HCT116 (cell line): ENCODE measurements at regions not wholly inside any gene's neighbourhood (a gene's known extent, or its start where the extent isn't known, plus 50 kb on each side); places are given as distances from the start of the nearest gene placed in this dataset.

Experiments used
- ATAC-seq: fragments of 200-7000 bp; cut with Tn5 transposase; 2 replicates; pipeline ENCODE4 v1.9.1; 2020; ENCODE audit warnings: mild to moderate bottlenecking, moderate library complexity
- BruUV-seq: library from RNA; stranded (reverse); fragments of 400-500 nt; replicated peaks from 2 replicates; lab custom pipeline; 2021; lab: Mats Ljungman, UMichigan
- CTCF ChIA-PET: fragments of 300-600 bp; sonication (Branson Sonifier 250); formaldehyde crosslinking; loops from one replicate; lab custom pipeline; 2021; ENCODE audit warnings: antibody characterized with exemption; lab: Charles Lee
- POLR2A ChIA-PET: fragments of 300-600, 350-600 bp; sonication (Branson Sonifier 250); formaldehyde crosslinking; loops from one replicate; lab custom pipeline; 2021; ENCODE audit warnings: antibody characterized with exemption; lab: Charles Lee
- RAD21 ChIA-PET, 2 experiments: fragments of 300-600 bp; sonication (Branson Sonifier 250); formaldehyde crosslinking; loops; one replicate each; lab custom pipeline; 2023; ENCODE audit warnings: low total read pairs in 2 of 2; ENCODE audit not compliant: uncharacterized antibody in 2 of 2, unreplicated experiment in 2 of 2, low non-redundant PET in 1 of 2; lab: Charles Lee
- DNase-seq: peaks from one replicate; pipeline ENCODE4 v3.0.0-alpha.2; 2010; ENCODE audit warnings: low read depth, low spot score
- H2AFZ ChIP-seq: fragments of 200-600 bp; shearing (Covaris generic), sonication (generic); 2 replicates; pipeline ENCODE4 v1.6.1; 2017; ENCODE audit warnings: low read depth, mixed run types, mixed read lengths, antibody characterized with exemption, low read length; ENCODE audit not compliant: poor library complexity, severe bottlenecking
- H3K27ac ChIP-seq: 2 replicates; pipeline ENCODE4 v1.5.1; 2012; ENCODE audit warnings: low read depth, low read length
- H3K27me3 ChIP-seq: fragments of 200-600 bp; sonication (generic); 2 replicates; pipeline ENCODE4 v1.6.1; 2016; ENCODE audit warnings: mixed run types, low read length, mixed read lengths; ENCODE audit not compliant: insufficient read depth
- H3K36me3 ChIP-seq, 2 experiments: fragments of 200-500 bp in 1 of 2; fragments of 200-600 bp in 1 of 2; sonication (Bioruptor generic) in 1 of 2; sonication (generic) in 1 of 2; 2 replicates each; pipeline versions ENCODE4 v1.5.1 to v1.6.1; 2014 to 2016; ENCODE audit warnings: low read length in 2 of 2, inconsistent platforms in 1 of 2, mixed read lengths in 1 of 2, mixed run types in 1 of 2; ENCODE audit not compliant: insufficient read depth in 2 of 2, control insufficient read depth in 1 of 2
- H3K4me1 ChIP-seq, 2 experiments: fragments of 200-600 bp in 1 of 2; sonication (generic) in 1 of 2; 2 replicates each; pipeline versions ENCODE4 v1.5.1 to v1.6.1; 2012 to 2017; ENCODE audit warnings: low read length in 2 of 2, inconsistent platforms in 1 of 2, mild to moderate bottlenecking in 1 of 2, mixed read lengths in 1 of 2, mixed run types in 1 of 2, moderate library complexity in 1 of 2; ENCODE audit not compliant: insufficient read depth in 2 of 2, control insufficient read depth in 1 of 2
- H3K4me2 ChIP-seq: fragments of 200-600 bp; sonication (generic); 2 replicates; pipeline ENCODE4 v1.6.1; 2017; ENCODE audit warnings: mixed run types, low read length, mixed read lengths
- H3K4me3 ChIP-seq, 2 experiments: fragments of 200-600 bp in 1 of 2; sonication (generic) in 1 of 2; replicated peaks in 1 of 2; 2 replicates each; pipeline ENCODE4 v1.5.1; 2011 to 2016; ENCODE audit warnings: low read length in 2 of 2, control low read depth in 1 of 2, low read depth in 1 of 2, mild to moderate bottlenecking in 1 of 2, mixed read lengths in 1 of 2, mixed run types in 1 of 2
- H3K79me2 ChIP-seq: fragments of 200-600 bp; sonication (generic); 2 replicates; pipeline ENCODE4 v1.6.1; 2017; ENCODE audit warnings: mild to moderate bottlenecking, mixed run types, low read length, moderate library complexity, mixed read lengths; ENCODE audit not compliant: insufficient read depth
- H3K9ac ChIP-seq: fragments of 200-600 bp; sonication (generic); 2 replicates; pipeline ENCODE4 v1.6.1; 2016; ENCODE audit warnings: low read length, mixed read lengths
- H3K9me2 ChIP-seq: fragments of 200-600 bp; sonication (generic), shearing (Covaris generic); 2 replicates; pipeline ENCODE4 v1.6.1; 2017; ENCODE audit warnings: mixed run types, mild to moderate bottlenecking, moderate library complexity; ENCODE audit not compliant: insufficient read depth
- H3K9me3 ChIP-seq, 2 experiments: fragments of 200-500 bp in 1 of 2; fragments of 200-600 bp in 1 of 2; sonication (Bioruptor generic) in 1 of 2; sonication (generic) in 1 of 2; 2 replicates each; pipeline ENCODE4 v1.6.1; 2014 to 2017; ENCODE audit warnings: low read length in 2 of 2, mixed read lengths in 2 of 2, inconsistent platforms in 1 of 2, low read depth in 1 of 2, mild to moderate bottlenecking in 1 of 2, mixed run types in 1 of 2, moderate library complexity in 1 of 2; ENCODE audit not compliant: control insufficient read depth in 1 of 2, insufficient read depth in 1 of 2
- H4K20me1 ChIP-seq: fragments of 200-600 bp; sonication (generic), shearing (Covaris generic); 2 replicates; pipeline ENCODE4 v1.6.1; 2017; ENCODE audit warnings: mixed run types, mild to moderate bottlenecking, moderate library complexity; ENCODE audit not compliant: insufficient read depth
- CBX3 ChIP-seq: IDR thresholded peaks from 2 replicates; pipeline ENCODE4 v1.6.1; 2012; ENCODE audit warnings: low read depth
- EGR1 ChIP-seq: IDR thresholded peaks from 2 replicates; pipeline ENCODE4 v1.6.1; 2012; ENCODE audit warnings: low read depth
- ELF1 ChIP-seq: IDR thresholded peaks from 2 replicates; pipeline ENCODE4 v1.6.1; 2012; ENCODE audit warnings: low read depth, borderline replicate concordance
- EZH2 ChIP-seq: fragments of 200-600 bp; sonication (generic); IDR thresholded peaks from 2 replicates; pipeline ENCODE4 v1.6.1; 2017; ENCODE audit warnings: antibody characterized with exemption, mixed run types
- EZH2phosphoT487 ChIP-seq: fragments of 200-600 bp; IDR thresholded peaks from 2 replicates; pipeline ENCODE4 v1.6.1; 2018; ENCODE audit warnings: antibody characterized with exemption, borderline replicate concordance
- FOSL1 ChIP-seq: IDR thresholded peaks from 2 replicates; pipeline ENCODE4 v1.6.1; 2012; ENCODE audit warnings: low read depth
- JUND ChIP-seq: IDR thresholded peaks from 2 replicates; pipeline ENCODE4 v1.6.1; 2012
- POLR2A ChIP-seq: IDR thresholded peaks from 2 replicates; pipeline ENCODE4 v1.7.0; 2011; ENCODE audit warnings: borderline replicate concordance; ENCODE audit not compliant: insufficient read depth, insufficient read length; ENCODE audit errors: extremely low read depth
- SP1 ChIP-seq: IDR thresholded peaks from 2 replicates; pipeline ENCODE4 v1.6.1; 2012; ENCODE audit warnings: low read depth
- SRF ChIP-seq: IDR thresholded peaks from 2 replicates; pipeline ENCODE4 v1.6.1; 2012; ENCODE audit warnings: low read depth
- TCF7L2 ChIP-seq: IDR thresholded peaks from 2 replicates; pipeline ENCODE4 v1.7.0; 2011; ENCODE audit warnings: borderline replicate concordance, inconsistent platforms; ENCODE audit not compliant: insufficient read depth, insufficient read length; ENCODE audit errors: extremely low read depth
- ZNF274 ChIP-seq: fragments of 200-500 bp; sonication (Bioruptor generic); IDR thresholded peaks from 2 replicates; pipeline ENCODE4 v1.6.1; 2014; ENCODE audit warnings: mild to moderate bottlenecking, low read depth, low read length, inconsistent platforms
- intact Hi-C: fragments of 100-400 bp; cut with micrococcal nuclease; formaldehyde crosslinking; loops from 2 replicates; pipeline ENCODE4 v1.10.0; 2022
- TF ChIP-seq, protein P1 (sequence below): IDR thresholded peaks from 2 replicates; pipeline ENCODE4 v1.6.1; 2012
- TF ChIP-seq, protein P2 (sequence below): IDR thresholded peaks from 2 replicates; pipeline ENCODE4 v1.6.1; 2011; ENCODE audit warnings: mild to moderate bottlenecking, low read length, moderate library complexity; ENCODE audit not compliant: insufficient replicate concordance; ENCODE audit errors: extremely low read depth
- TF ChIP-seq, protein P3 (sequence below): IDR thresholded peaks from 2 replicates; pipeline ENCODE4 v1.6.1; 2012

DNA sequence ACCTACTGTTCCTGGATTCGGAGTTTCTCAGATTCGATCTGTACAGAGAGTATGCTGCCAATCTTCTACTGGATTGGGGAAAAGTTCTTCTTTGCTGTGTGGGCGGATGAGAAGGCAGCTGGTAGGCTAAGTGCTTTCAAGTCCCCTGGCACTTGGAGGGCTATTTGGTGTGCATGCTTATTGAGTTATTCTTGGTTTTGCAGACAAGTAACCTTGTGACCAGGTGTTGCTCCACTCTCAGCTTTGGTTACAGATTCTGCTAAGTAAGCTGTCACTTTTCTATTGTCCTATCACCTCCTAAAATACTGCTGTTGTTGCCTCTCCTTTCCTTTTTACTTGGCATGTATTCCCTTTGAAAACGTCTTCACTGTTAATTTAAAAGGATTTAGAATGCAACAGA lies 1375.1 kb upstream of the LRRTM3 start:
- no peaks in the 10 kb centered on the region for H3K36me3 ChIP-seq
- BruUV-seq = no TSS peak
- no peaks in the 10 kb centered on the region for H3K4me1 ChIP-seq
- H3K9me3 ChIP-seq = no peaks in the 10 kb centered on the region
- H3K9me2 ChIP-seq = no peaks in the 10 kb centered on the region
- intact Hi-C loops = no loop called here
- CTCF ChIA-PET = no interaction called here
- H4K20me1 ChIP-seq = no peaks in the 10 kb centered on the region
- no peak overlapping the region for H3K4me2 ChIP-seq
- ATAC-seq = no peak
- POLR2A ChIA-PET = no interaction called here
- RAD21 ChIA-PET = no interaction called here
- H3K27ac ChIP-seq = no peak overlapping the region
- H2AFZ ChIP-seq = no peak overlapping the region
- H3K9ac ChIP-seq = no peak overlapping the region
- no peaks in the 10 kb centered on the region for H3K27me3 ChIP-seq
- no peaks in the 10 kb centered on the region for H3K79me2 ChIP-seq
- DNase-seq = no peak
- H3K4me3 ChIP-seq = no peak overlapping the region
- TF ChIP-seq EZH2 (no peak), SP1 (no peak), SRF (no peak), FOSL1 (no peak), TCF7L2 (no peak), EZH2phosphoT487 (no peak), POLR2A (no peak), CBX3 (no peak), JUND (no peak), EGR1 (no peak), ZNF274 (no peak), ELF1 (no peak)
- TF ChIP-seq, protein P1, sequence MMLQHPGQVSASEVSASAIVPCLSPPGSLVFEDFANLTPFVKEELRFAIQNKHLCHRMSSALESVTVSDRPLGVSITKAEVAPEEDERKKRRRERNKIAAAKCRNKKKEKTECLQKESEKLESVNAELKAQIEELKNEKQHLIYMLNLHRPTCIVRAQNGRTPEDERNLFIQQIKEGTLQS = no peak
- TF ChIP-seq, protein P2, sequence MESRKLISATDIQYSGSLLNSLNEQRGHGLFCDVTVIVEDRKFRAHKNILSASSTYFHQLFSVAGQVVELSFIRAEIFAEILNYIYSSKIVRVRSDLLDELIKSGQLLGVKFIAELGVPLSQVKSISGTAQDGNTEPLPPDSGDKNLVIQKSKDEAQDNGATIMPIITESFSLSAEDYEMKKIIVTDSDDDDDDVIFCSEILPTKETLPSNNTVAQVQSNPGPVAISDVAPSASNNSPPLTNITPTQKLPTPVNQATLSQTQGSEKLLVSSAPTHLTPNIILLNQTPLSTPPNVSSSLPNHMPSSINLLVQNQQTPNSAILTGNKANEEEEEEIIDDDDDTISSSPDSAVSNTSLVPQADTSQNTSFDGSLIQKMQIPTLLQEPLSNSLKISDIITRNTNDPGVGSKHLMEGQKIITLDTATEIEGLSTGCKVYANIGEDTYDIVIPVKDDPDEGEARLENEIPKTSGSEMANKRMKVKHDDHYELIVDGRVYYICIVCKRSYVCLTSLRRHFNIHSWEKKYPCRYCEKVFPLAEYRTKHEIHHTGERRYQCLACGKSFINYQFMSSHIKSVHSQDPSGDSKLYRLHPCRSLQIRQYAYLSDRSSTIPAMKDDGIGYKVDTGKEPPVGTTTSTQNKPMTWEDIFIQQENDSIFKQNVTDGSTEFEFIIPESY = no peak
- TF ChIP-seq, protein P3, sequence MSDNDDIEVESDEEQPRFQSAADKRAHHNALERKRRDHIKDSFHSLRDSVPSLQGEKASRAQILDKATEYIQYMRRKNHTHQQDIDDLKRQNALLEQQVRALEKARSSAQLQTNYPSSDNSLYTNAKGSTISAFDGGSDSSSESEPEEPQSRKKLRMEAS = no peak
